ENCODE measurements at regions not wholly inside any gene's neighbourhood (a gene's known extent, or its start where the extent isn't known, plus 50 kb on each side); places are given as distances from the start of the nearest gene placed in this dataset.

GRCh38 chr6:62479697-62480220 lies 193.7 kb upstream of the KHDRBS2 start:
- no peak for TF ChIP-seq CTCF (IDR thresholded peaks at IDR 0.05)
- no peak for TF ChIP-seq POLR2A (IDR thresholded peaks at IDR 0.05)
- no peak for TF ChIP-seq POLR2AphosphoS5 (IDR thresholded peaks at IDR 0.05)
